ENCODE measurements at regions not wholly inside any gene's neighbourhood (a gene's known extent, or its start where the extent isn't known, plus 50 kb on each side); places are given as distances from the start of the nearest gene placed in this dataset.

DNA sequence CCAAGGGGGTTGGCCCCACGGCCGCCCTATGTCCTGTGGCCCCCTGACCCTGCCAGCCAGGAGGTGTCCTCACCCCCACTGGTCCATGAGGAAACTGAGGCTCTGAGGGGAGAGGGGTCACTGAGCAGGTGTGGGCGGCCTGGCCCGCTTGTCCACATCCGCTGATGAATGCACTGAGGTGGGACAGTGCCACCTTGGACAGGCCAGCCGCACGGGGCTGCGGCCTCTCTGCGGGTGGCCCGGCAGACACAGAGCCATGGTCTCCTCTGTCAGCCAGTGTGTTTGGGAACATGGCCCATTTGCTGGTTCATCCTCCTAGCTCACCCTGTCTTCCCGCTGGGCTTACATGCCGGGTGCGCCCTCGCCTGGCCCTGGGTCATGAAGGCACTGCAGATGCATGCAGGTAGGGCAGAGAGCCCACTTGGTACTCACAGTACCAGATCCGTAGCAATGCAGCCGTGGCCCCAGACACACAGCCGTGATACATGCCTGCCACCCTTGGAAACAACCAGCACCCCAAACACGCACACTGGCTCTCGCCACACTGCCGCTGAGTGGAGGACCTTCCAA lies 93.9 kb downstream of the ENGASE start:
- no peak overlapping the region for H3K4me2 ChIP-seq (ENCODE audit: insufficient read depth, low read length)
- no peaks in the 10 kb centered on the region for H3K36me3 ChIP-seq (ENCODE audit: control insufficient read depth in 2 of 2, extremely low read depth in 1 of 2, insufficient read depth in 2 of 2, low read length in 2 of 2)
- H2AFZ ChIP-seq (ENCODE audit: low read depth, low read length), result no peak overlapping the region
- no peaks in the 10 kb centered on the region for H3K4me1 ChIP-seq (ENCODE audit: control insufficient read depth, extremely low read depth, insufficient read depth, low read length)
- no TSS peak for BruUV-seq (replicated peaks)
- FAIRE-seq (no peak), DNase-seq (ENCODE audit: low read depth, low spot score) (no peak)
- H3K27me3 ChIP-seq (ENCODE audit: control insufficient read depth in 2 of 2, insufficient read depth in 2 of 2, low read length in 2 of 2), result no peaks in the 10 kb centered on the region
- H3K27ac ChIP-seq (ENCODE audit: insufficient read depth, low read depth, low read length), result no peak overlapping the region
- H3K4me3 ChIP-seq (replicated peaks in 1 of 3; ENCODE audit: insufficient read depth in 1 of 3, low read depth in 1 of 3, low read length in 3 of 3), result no peak overlapping the region
- no peaks in the 10 kb centered on the region for H3K79me2 ChIP-seq (ENCODE audit: control insufficient read depth, insufficient read depth, low read length)
- dilution Hi-C loops (cut with MboI; ENCODE audit: extremely low pct_ligation_motif_present, low sequenced_read_pairs) (no loop called here), intact Hi-C loops (cut with micrococcal nuclease) (loop anchor here (10.0 kb wide), 1 partner anchor 84 kb away; no protein-coding TSS in a partner anchor)
- ChIA-PET POLR2A (no interaction called here), CTCF (no interaction called here)
- no peaks in the 10 kb centered on the region for H3K9me1 ChIP-seq (replicated peaks; ENCODE audit: control insufficient read depth, extremely low read depth, insufficient read depth, low read length)
- H3K9ac ChIP-seq (replicated peaks; ENCODE audit: extremely low read depth, insufficient read depth, low read length), result no peak overlapping the region
- H3K9me3 ChIP-seq (replicated peaks; ENCODE audit: control insufficient read depth, insufficient read depth, low read length), result no peaks in the 10 kb centered on the region
- no peak for TF ChIP-seq EZH2 (IDR thresholded peaks at IDR 0.05; ENCODE audit: borderline replicate concordance, low read depth, low read length, severe bottlenecking)
- TF ChIP-seq, protein P1, sequence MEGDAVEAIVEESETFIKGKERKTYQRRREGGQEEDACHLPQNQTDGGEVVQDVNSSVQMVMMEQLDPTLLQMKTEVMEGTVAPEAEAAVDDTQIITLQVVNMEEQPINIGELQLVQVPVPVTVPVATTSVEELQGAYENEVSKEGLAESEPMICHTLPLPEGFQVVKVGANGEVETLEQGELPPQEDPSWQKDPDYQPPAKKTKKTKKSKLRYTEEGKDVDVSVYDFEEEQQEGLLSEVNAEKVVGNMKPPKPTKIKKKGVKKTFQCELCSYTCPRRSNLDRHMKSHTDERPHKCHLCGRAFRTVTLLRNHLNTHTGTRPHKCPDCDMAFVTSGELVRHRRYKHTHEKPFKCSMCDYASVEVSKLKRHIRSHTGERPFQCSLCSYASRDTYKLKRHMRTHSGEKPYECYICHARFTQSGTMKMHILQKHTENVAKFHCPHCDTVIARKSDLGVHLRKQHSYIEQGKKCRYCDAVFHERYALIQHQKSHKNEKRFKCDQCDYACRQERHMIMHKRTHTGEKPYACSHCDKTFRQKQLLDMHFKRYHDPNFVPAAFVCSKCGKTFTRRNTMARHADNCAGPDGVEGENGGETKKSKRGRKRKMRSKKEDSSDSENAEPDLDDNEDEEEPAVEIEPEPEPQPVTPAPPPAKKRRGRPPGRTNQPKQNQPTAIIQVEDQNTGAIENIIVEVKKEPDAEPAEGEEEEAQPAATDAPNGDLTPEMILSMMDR (IDR thresholded peaks at IDR 0.05; ENCODE audit: extremely low read depth in 1 of 2, insufficient read depth in 1 of 2, low read depth in 1 of 2, low read length in 2 of 2), result no peak
- TF ChIP-seq POLR2A (IDR thresholded peaks at IDR 0.05; ENCODE audit: low read depth, low read length), result no peak
- no peak for TF ChIP-seq MYC (IDR thresholded peaks at IDR 0.05; ENCODE audit: low read depth, low read length)
- no peak for TF ChIP-seq FOS (IDR thresholded peaks at IDR 0.05; ENCODE audit: borderline replicate concordance, insufficient read depth, low read length)
- TF ChIP-seq, protein P2, sequence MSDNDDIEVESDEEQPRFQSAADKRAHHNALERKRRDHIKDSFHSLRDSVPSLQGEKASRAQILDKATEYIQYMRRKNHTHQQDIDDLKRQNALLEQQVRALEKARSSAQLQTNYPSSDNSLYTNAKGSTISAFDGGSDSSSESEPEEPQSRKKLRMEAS (IDR thresholded peaks at IDR 0.05; ENCODE audit: insufficient read depth, insufficient read length), result no peak
- no peak for TF ChIP-seq POLR2AphosphoS5 (IDR thresholded peaks at IDR 0.05; ENCODE audit: insufficient read depth, low read depth, low read length)
- TF ChIP-seq GATA2 (IDR thresholded peaks at IDR 0.05; ENCODE audit: insufficient read depth, insufficient read length, low read depth, low read length), result no peak
- TF ChIP-seq JUN (IDR thresholded peaks at IDR 0.05; ENCODE audit: borderline replicate concordance, insufficient read depth, insufficient read length, low read depth), result no peak
- no peaks in the 10 kb centered on the region for H4K20me1 ChIP-seq (replicated peaks; ENCODE audit: control insufficient read depth, extremely low read depth, insufficient read depth, low read length)
